B cell (primary cell): ENCODE measurements at regions not wholly inside any gene's neighbourhood (a gene's known extent, or its start where the extent isn't known, plus 50 kb on each side); places are given as distances from the start of the nearest gene placed in this dataset.

ENCODE experiments used
- ATAC-seq: fragments of 200-7000 bp; cut with Tn5 transposase; one replicate; pipeline ENCODE4 v1.10.0; 2021; ENCODE audit warnings: low read depth, mild to moderate bottlenecking, moderate number of reproducible peaks, moderate library complexity
- CTCF ChIA-PET: fragments of 350-600 bp; sonication (Branson Sonifier 250); formaldehyde crosslinking; loops from one replicate; lab custom pipeline; 2021; ENCODE audit warnings: antibody characterized with exemption, inconsistent platforms; lab: Charles Lee
- POLR2A ChIA-PET: fragments of 350-600 bp; sonication (Branson Sonifier 250); formaldehyde crosslinking; loops from one replicate; lab custom pipeline; 2021; ENCODE audit warnings: antibody characterized with exemption; lab: Charles Lee
- DNase-seq: peaks from one replicate; pipeline ENCODE4 v3.0.0; 2013
- H2AFZ ChIP-seq: 2 replicates; pipeline ENCODE4 v1.6.1; 2012; ENCODE audit warnings: mild to moderate bottlenecking, low read depth, low read length; ENCODE audit not compliant: insufficient read depth, poor library complexity, severe bottlenecking
- H3K27ac ChIP-seq, 2 donors: 1 replicate in 1 of 2; 2 replicates in 1 of 2; pipeline ENCODE4 v1.5.1; 2012 to 2013; ENCODE audit warnings: low read length in 2 of 2, mild to moderate bottlenecking in 2 of 2, moderate library complexity in 1 of 2
- H3K27me3 ChIP-seq, 4 experiments: fragments of 200-600 bp in 1 of 4; sonication (generic) in 1 of 4; replicated peaks in 1 of 4; 1 replicate in 2 of 4; 2 replicates in 2 of 4; pipeline versions ENCODE4 v1.6.1 to v1.7.0; 2013 to 2016; ENCODE audit warnings: low read length in 3 of 4, mild to moderate bottlenecking in 2 of 4, mixed read lengths in 1 of 4, moderate library complexity in 1 of 4; ENCODE audit not compliant: insufficient read depth in 4 of 4, control insufficient read depth in 3 of 4; ENCODE audit errors: control extremely low read depth in 1 of 4
- H3K36me3 ChIP-seq, 2 experiments: replicated peaks in 1 of 2; 1 replicate in 1 of 2; 2 replicates in 1 of 2; pipeline versions ENCODE4 v1.6.1 to v1.7.1; 2013; ENCODE audit warnings: low read length in 1 of 2; ENCODE audit not compliant: insufficient read depth in 2 of 2, control insufficient read depth in 1 of 2; ENCODE audit errors: control extremely low read depth in 1 of 2, extremely low read depth in 1 of 2
- H3K4me1 ChIP-seq, 2 donors: fragments of 200-600 bp in 1 of 2; sonication (generic) in 1 of 2; 1 replicate in 1 of 2; 2 replicates in 1 of 2; pipeline versions ENCODE4 v1.5.1 to v1.6.1; 2013 to 2017; ENCODE audit warnings: low read length in 2 of 2; ENCODE audit not compliant: control insufficient read depth in 2 of 2, insufficient read depth in 2 of 2
- H3K4me2 ChIP-seq: replicated peaks from 2 replicates; pipeline ENCODE3; 2012; ENCODE audit warnings: mild to moderate bottlenecking, low read depth, low read length; ENCODE audit not compliant: poor library complexity, severe bottlenecking
- H3K4me3 ChIP-seq, 5 experiments: fragments of 200-600 bp in 1 of 5; sonication (generic) in 1 of 5; 1 replicate in 3 of 5; 2 replicates in 2 of 5; pipeline versions ENCODE4 v1.5.1 to v1.7.0; 2011 to 2016; ENCODE audit warnings: low read length in 4 of 5, mild to moderate bottlenecking in 4 of 5, low read depth in 2 of 5, control low read depth in 1 of 5, moderate library complexity in 1 of 5; ENCODE audit not compliant: insufficient read depth in 1 of 5; ENCODE audit errors: control extremely low read depth in 1 of 5, extremely low read depth in 1 of 5
- H3K79me2 ChIP-seq: fragments of 200-600 bp; sonication (generic); one replicate; pipeline ENCODE4 v1.6.0; 2016; ENCODE audit warnings: low read length; ENCODE audit not compliant: control insufficient read depth, insufficient read depth
- H3K9ac ChIP-seq: fragments of 200-600 bp; sonication (generic); 2 replicates; pipeline ENCODE4 v1.6.1; 2017; ENCODE audit warnings: mild to moderate bottlenecking, low read length, moderate library complexity
- H3K9me3 ChIP-seq, 3 donors: one replicate each; pipeline versions ENCODE4 v1.6.1 to v1.7.1; 2013; ENCODE audit warnings: low read length in 2 of 3; ENCODE audit not compliant: control insufficient read depth in 2 of 3, insufficient read depth in 1 of 3; ENCODE audit errors: control extremely low read depth in 1 of 3
- H4K20me1 ChIP-seq: 2 replicates; pipeline ENCODE4 v1.6.0; 2012; ENCODE audit warnings: mild to moderate bottlenecking, low read length; ENCODE audit not compliant: insufficient read depth, control insufficient read depth, poor library complexity, severe bottlenecking
- H3K27ac Mint-ChIP-seq: one replicate; pipeline ENCODE4 v1.8.0; 2021; ENCODE audit warnings: mixed read lengths
- H3K27me3 Mint-ChIP-seq: one replicate; pipeline ENCODE4 v1.8.0; 2021; ENCODE audit warnings: mixed read lengths
- H3K4me1 Mint-ChIP-seq: one replicate; pipeline ENCODE4 v1.8.0; 2021; ENCODE audit warnings: mixed read lengths
- H3K4me3 Mint-ChIP-seq: one replicate; pipeline ENCODE4 v1.8.0; 2021; ENCODE audit warnings: mixed read lengths
- H3K9me3 Mint-ChIP-seq: one replicate; pipeline ENCODE4 v1.8.0; 2022; ENCODE audit warnings: mixed read lengths; ENCODE audit not compliant: insufficient read depth
- EZH2 ChIP-seq: IDR thresholded peaks from 2 replicates; pipeline ENCODE4 v1.6.1; 2012; ENCODE audit warnings: borderline replicate concordance, low read depth, mild to moderate bottlenecking, moderate library complexity, low read length; ENCODE audit not compliant: insufficient read depth, poor library complexity, severe bottlenecking
- WGBS: methylation state at CpG from one replicate; pipeline ENCODE4 v1.1.5; 2013; ENCODE audit warnings: missing lambda C conversion rate; ENCODE audit not compliant: insufficient coverage; 5-methylcytosine and 5-hydroxymethylcytosine counted together
- intact Hi-C: fragments of 100-400 bp; cut with micrococcal nuclease; formaldehyde crosslinking; loops from one replicate; pipeline ENCODE4 v1.10.0; 2022
- TF ChIP-seq, protein P1 (sequence below): fragments of 200-600 bp; IDR thresholded peaks from one replicate; pipeline ENCODE4 v1.8.0; 2022; ENCODE audit warnings: antibody characterized with exemption, mild to moderate bottlenecking

DNA sequence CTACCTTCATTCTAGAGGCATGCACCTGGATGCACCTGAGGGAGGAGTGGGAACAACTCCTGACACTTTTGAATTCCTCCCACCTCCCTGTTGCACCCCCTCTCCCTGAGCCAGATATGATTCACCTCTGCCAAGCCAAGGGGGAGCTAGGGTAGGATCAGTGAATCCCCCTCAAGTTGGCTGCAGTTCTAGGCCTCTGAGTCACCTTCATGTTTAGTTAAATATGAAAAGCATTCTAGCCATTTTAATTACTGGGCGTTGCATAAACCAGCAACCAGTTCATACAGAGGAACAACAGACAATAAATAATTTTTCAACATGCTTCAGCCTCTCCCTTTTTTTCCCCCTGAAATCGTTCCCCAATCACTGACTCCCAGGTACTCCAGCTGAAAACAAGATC, 1440.2 kb downstream of the ADGRL3 start:
- Mint-ChIP-seq H3K4me3 (no peak overlapping the region), H3K4me1 (no peaks in the 10 kb centered on the region), H3K27ac (no peak overlapping the region), H3K27me3 (no peaks in the 10 kb centered on the region), H3K9me3 (no peaks in the 10 kb centered on the region)
- H3K27me3 ChIP-seq = no peaks in the 10 kb centered on the region
- intact Hi-C loops = no loop called here
- no peaks in the 10 kb centered on the region for H4K20me1 ChIP-seq
- no peaks in the 10 kb centered on the region for H3K79me2 ChIP-seq
- ChIA-PET POLR2A (no interaction called here), CTCF (no interaction called here)
- H3K4me3 ChIP-seq = no peak overlapping the region
- no peaks in the 10 kb centered on the region for H3K36me3 ChIP-seq
- H3K9me3 ChIP-seq = no peaks in the 10 kb centered on the region
- TF ChIP-seq, protein P1, sequence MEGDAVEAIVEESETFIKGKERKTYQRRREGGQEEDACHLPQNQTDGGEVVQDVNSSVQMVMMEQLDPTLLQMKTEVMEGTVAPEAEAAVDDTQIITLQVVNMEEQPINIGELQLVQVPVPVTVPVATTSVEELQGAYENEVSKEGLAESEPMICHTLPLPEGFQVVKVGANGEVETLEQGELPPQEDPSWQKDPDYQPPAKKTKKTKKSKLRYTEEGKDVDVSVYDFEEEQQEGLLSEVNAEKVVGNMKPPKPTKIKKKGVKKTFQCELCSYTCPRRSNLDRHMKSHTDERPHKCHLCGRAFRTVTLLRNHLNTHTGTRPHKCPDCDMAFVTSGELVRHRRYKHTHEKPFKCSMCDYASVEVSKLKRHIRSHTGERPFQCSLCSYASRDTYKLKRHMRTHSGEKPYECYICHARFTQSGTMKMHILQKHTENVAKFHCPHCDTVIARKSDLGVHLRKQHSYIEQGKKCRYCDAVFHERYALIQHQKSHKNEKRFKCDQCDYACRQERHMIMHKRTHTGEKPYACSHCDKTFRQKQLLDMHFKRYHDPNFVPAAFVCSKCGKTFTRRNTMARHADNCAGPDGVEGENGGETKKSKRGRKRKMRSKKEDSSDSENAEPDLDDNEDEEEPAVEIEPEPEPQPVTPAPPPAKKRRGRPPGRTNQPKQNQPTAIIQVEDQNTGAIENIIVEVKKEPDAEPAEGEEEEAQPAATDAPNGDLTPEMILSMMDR = no peak
- no peak for TF ChIP-seq EZH2
- no peak overlapping the region for H3K4me2 ChIP-seq
- no peak overlapping the region for H3K9ac ChIP-seq
- H2AFZ ChIP-seq = no peak overlapping the region
- no peak overlapping the region for H3K27ac ChIP-seq
- DNase-seq (no peak), ATAC-seq (no peak)
- 80% methylated on average over 1 of the region's 2 CpGs for WGBS
- H3K4me1 ChIP-seq = no peaks in the 10 kb centered on the region

DNA sequence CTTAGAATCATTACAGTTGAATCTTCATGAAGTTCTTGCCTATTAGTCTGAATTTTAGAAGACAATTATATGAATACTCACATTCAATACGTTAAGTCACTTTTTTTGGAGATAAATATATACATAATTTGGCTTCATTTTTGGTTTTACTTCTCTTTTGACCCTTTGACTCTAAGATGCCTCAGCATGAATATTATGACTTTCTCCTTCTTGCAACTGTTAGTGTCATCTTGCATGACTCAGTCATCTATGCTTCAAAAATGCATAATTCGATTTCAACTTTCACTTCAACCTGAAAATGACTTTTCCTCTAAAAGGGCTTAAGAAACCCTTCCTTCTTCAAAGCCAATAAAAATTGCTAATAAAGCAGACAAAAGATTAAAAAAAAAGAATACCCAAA, 1427.5 kb downstream of the ADGRL3 start:
- no peak overlapping the region for H3K4me3 Mint-ChIP-seq
- DNase-seq = no peak
- no peaks in the 10 kb centered on the region for H3K27me3 Mint-ChIP-seq
- H3K4me3 ChIP-seq = no peak overlapping the region
- H3K9me3 ChIP-seq = peaks cover 0 to 3% (median 1%) of the 10 kb centered on the region in 3 donors
- no peaks in the 10 kb centered on the region for H3K4me1 ChIP-seq
- POLR2A ChIA-PET = no interaction called here
- H3K27ac Mint-ChIP-seq = no peak overlapping the region
- no peak overlapping the region for H2AFZ ChIP-seq
- intact Hi-C loops = no loop called here
- no peaks in the 10 kb centered on the region for H3K4me1 Mint-ChIP-seq
- no peaks in the 10 kb centered on the region for H3K79me2 ChIP-seq
- no peak for ATAC-seq
- no peaks in the 10 kb centered on the region for H4K20me1 ChIP-seq
- no peak overlapping the region for H3K9ac ChIP-seq
- H3K9me3 Mint-ChIP-seq = peaks cover 2% of the 10 kb centered on the region
- no peak overlapping the region for H3K4me2 ChIP-seq
- TF ChIP-seq, protein P1 = no peak
- TF ChIP-seq EZH2 = no peak
- WGBS = no CpG with 5 or more reads among the region's 2 CpGs
- no peaks in the 10 kb centered on the region for H3K27me3 ChIP-seq
- no peak overlapping the region for H3K27ac ChIP-seq
- no peaks in the 10 kb centered on the region for H3K36me3 ChIP-seq
- CTCF ChIA-PET = no interaction called here
